IPS-15b (cell line): ENCODE measurements at regions not wholly inside any gene's neighbourhood (a gene's known extent, or its start where the extent isn't known, plus 50 kb on each side); places are given as distances from the start of the nearest gene placed in this dataset.

Source experiments
- H3K27me3 ChIP-seq: one replicate; pipeline ENCODE4 v1.6.1; 2013; ENCODE audit warnings: low read length; ENCODE audit not compliant: control insufficient read depth, insufficient read depth
- H3K36me3 ChIP-seq: one replicate; pipeline ENCODE4 v1.6.1; 2013; ENCODE audit warnings: low read length; ENCODE audit not compliant: control insufficient read depth, insufficient read depth
- H3K4me1 ChIP-seq: one replicate; pipeline ENCODE4 v1.6.1; 2013; ENCODE audit warnings: mild to moderate bottlenecking, low read length; ENCODE audit not compliant: control insufficient read depth, insufficient read depth
- H3K4me3 ChIP-seq: one replicate; pipeline ENCODE4 v1.5.1; 2013; ENCODE audit warnings: low read depth, low read length
- H3K9ac ChIP-seq: one replicate; pipeline ENCODE4 v1.6.1; 2013; ENCODE audit warnings: low read depth, mild to moderate bottlenecking, low read length
- H3K9me3 ChIP-seq: one replicate; pipeline ENCODE4 v1.6.1; 2013; ENCODE audit warnings: mild to moderate bottlenecking, low read length; ENCODE audit not compliant: control insufficient read depth, insufficient read depth

GRCh38 chr11:92388380-92388779, 163.8 kb downstream of the FAT3 start:
- Histone ChIP-seq H3K4me1 (no peaks in the 10 kb centered on the region), H3K4me3 (no peak overlapping the region), H3K9ac (no peak overlapping the region), H3K9me3 (no peaks in the 10 kb centered on the region), H3K36me3 (no peaks in the 10 kb centered on the region), H3K27me3 (no peaks in the 10 kb centered on the region)

DNA sequence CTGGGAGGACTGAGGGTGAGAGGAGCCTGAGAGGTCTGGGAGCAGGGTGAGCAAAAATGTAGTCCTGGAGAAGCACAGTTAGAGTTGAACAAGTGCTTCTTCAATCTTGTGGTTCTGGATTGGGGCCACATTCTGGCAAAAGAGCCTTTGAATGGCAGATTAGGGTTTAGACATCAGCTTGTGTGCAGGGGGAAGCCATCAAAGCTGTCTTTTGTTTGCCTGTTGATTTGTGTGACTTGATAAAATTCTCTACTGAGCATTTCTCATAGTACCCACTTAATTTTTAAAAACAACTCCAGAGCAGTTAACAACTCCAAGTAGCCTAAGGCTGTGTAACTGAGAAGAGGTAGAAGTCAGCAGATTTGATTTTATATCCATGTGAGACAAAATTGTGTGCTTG, 166.2 kb downstream of the FAT3 start:
- no peak overlapping the region for H3K4me3 ChIP-seq
- no peaks in the 10 kb centered on the region for H3K9me3 ChIP-seq
- H3K27me3 ChIP-seq: no peaks in the 10 kb centered on the region
- H3K4me1 ChIP-seq: no peaks in the 10 kb centered on the region
- H3K36me3 ChIP-seq: no peaks in the 10 kb centered on the region
- H3K9ac ChIP-seq: no peak overlapping the region

GRCh38 chr11:92391364-92391763, 166.7 kb downstream of the FAT3 start:
- Histone ChIP-seq H3K9me3 (no peaks in the 10 kb centered on the region), H3K36me3 (no peaks in the 10 kb centered on the region), H3K4me3 (no peak overlapping the region), H3K4me1 (no peaks in the 10 kb centered on the region), H3K9ac (no peak overlapping the region), H3K27me3 (no peaks in the 10 kb centered on the region)

DNA sequence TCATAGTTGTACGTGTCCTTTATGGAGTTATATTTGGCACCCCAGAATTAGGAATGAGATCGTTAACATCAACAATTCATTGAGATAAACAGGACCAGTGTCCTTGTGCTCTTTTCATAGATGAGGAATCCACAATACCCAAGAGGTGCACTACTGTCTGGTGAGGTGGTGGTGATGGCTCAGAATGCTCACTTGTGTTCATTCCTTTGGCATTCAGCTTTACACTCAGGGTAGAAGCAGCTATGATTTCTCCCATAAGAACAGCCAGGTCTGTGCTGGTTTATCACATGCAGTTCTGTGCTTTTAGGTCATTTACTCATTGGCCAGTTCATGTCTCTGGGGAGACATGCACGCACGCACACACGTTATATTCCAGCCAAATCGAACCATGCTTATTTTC, 167.2 kb downstream of the FAT3 start:
- H3K9ac ChIP-seq: no peak overlapping the region

DNA sequence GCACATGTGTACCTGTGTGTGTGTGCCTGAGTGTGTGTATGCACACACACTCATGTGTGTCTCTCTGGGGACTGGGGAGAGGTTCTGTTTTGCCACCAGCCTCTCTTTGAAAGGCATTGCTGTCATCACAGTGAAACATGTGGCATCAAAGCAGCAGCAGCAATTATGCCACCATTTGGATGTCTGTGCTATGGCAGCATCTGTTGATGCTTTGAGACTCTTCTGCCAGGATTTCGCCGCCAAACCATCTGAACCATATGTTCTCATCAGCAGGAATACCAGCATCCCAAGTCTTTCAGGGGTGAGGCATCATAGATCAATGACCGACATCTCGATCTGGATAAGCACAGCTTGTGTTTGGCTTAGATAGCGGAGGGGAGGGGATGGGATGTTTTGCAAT, 168.6 kb downstream of the FAT3 start:
- Histone ChIP-seq H3K9me3 (no peaks in the 10 kb centered on the region), H3K27me3 (no peaks in the 10 kb centered on the region), H3K4me1 (peaks cover 3% of the 10 kb centered on the region), H3K36me3 (no peaks in the 10 kb centered on the region), H3K9ac (no peak overlapping the region), H3K4me3 (no peak overlapping the region)

More for the DNA sequence above, 167.2 kb downstream of the FAT3 start:
- Histone ChIP-seq H3K4me3 (no peak overlapping the region), H3K36me3 (no peaks in the 10 kb centered on the region), H3K9me3 (no peaks in the 10 kb centered on the region), H3K27me3 (no peaks in the 10 kb centered on the region), H3K4me1 (no peaks in the 10 kb centered on the region)

DNA sequence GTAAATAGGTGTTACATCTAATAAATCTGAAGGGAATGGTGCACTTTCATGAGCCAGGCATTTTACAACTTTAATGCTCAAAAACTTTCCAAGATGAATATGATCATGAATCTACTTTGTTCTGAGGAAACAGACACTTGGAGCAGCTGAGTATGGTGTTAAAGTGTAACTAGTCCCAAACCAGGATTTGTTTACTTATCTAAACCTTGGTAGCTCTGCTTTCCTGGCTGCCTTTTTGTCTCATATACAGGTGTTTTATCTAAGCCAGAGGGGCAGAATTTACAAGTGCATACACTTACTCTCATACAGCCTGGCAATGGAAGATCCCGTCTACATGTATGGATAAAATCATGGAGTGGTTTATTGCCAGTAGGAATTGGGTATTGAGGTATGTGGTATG, 171.5 kb downstream of the FAT3 start:
- Histone ChIP-seq H3K4me3 (no peak overlapping the region), H3K9me3 (no peaks in the 10 kb centered on the region), H3K36me3 (no peaks in the 10 kb centered on the region)

DNA sequence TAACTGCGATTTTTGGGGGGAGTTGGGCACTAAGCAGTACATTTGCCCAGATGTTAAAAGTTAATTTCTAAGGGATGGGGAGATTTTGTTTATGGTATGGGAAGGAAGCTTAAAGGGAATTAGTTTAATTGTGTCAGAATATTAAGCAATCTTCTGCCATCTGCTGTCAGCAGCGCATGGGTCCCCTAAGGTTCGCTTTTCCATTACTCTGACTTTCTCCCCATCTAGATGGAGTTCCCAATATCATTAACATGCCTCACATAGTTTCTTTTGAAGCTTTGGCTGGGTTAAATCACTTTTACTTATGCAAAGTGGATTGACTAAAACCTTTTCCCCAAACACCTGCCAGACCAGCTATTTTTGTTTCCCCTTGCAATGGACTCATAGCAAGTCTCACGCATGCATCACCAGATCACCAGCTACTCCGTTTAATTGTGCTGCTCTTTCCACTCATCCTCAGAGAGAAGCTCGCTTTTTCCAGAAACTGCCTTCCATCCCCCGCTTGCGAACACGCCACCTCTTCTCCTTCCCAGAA, 172.7 kb downstream of the FAT3 start:
- Histone ChIP-seq H3K4me1 (peaks cover 7% of the 10 kb centered on the region), H3K9me3 (no peaks in the 10 kb centered on the region), H3K9ac (no peak overlapping the region), H3K4me3 (no peak overlapping the region), H3K36me3 (no peaks in the 10 kb centered on the region), H3K27me3 (no peaks in the 10 kb centered on the region)

More for the DNA sequence above, 171.5 kb downstream of the FAT3 start:
- Histone ChIP-seq H3K9ac (no peak overlapping the region), H3K27me3 (no peaks in the 10 kb centered on the region), H3K4me1 (peaks cover 5% of the 10 kb centered on the region)

DNA sequence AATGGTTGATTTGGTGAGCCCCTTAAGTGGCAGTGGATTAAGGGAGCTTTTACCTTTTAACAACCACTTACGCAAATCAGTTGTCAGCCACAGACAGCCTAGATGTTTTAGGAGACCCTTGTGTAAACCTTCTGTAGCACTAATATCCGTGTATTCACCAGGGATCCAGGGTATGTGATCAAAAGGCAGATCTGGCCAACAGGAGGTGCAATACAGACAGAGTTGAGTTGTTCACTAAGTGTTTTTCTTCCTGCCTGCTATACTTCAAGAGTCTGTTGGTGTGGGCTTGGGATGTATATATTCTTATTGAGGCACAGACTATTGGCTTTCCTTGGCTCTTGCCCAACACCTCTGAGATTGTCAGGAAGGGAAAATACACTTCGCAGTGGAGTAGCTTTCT, 175.1 kb downstream of the FAT3 start:
- no peaks in the 10 kb centered on the region for H3K36me3 ChIP-seq
- H3K9ac ChIP-seq: no peak overlapping the region
- H3K4me3 ChIP-seq: no peak overlapping the region
- H3K27me3 ChIP-seq: no peaks in the 10 kb centered on the region
- no peaks in the 10 kb centered on the region for H3K9me3 ChIP-seq
- peaks cover 7% of the 10 kb centered on the region for H3K4me1 ChIP-seq

DNA sequence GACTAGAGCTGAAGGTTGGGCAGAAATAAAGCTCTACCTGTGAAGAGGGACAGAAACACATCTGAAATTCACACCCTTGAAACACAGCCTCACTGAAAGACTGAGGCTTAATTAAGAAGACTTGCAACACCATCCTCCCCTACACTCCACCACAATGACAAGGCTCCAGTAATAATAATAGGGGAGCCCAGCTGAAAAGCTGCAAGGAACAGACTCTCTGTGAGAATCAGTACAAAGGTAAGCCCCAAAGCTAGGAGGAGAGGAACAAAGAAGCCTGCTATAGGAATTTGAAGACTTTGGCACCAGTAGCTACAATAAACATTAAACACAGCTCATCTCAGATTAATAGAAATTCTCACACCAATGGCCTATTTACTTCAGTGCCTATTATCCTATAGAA, 176.9 kb downstream of the FAT3 start:
- Histone ChIP-seq H3K4me1 (peaks cover 9% of the 10 kb centered on the region), H3K36me3 (no peaks in the 10 kb centered on the region), H3K27me3 (no peaks in the 10 kb centered on the region), H3K9ac (no peak overlapping the region), H3K9me3 (no peaks in the 10 kb centered on the region), H3K4me3 (no peak overlapping the region)

- Histone ChIP-seq H3K36me3 (no peaks in the 10 kb centered on the region), H3K4me1 (peaks cover 23% of the 10 kb centered on the region), H3K9me3 (no peaks in the 10 kb centered on the region), H3K4me3 (no peak overlapping the region), H3K27me3 (no peaks in the 10 kb centered on the region), H3K9ac (no peak overlapping the region)
Measured at GRCh38 chr11:92406472-92406871, 181.9 kb downstream of the FAT3 start.

GRCh38 chr11:92409355-92409754, 184.7 kb downstream of the FAT3 start:
- no peaks in the 10 kb centered on the region for H3K27me3 ChIP-seq
- H3K9me3 ChIP-seq: no peaks in the 10 kb centered on the region
- H3K4me1 ChIP-seq: peaks cover 23% of the 10 kb centered on the region
- H3K9ac ChIP-seq: no peak overlapping the region
- no peaks in the 10 kb centered on the region for H3K36me3 ChIP-seq
- H3K4me3 ChIP-seq: no peak overlapping the region

GRCh38 chr11:92409956-92410355, 185.3 kb downstream of the FAT3 start:
- Histone ChIP-seq H3K36me3 (no peaks in the 10 kb centered on the region), H3K27me3 (no peaks in the 10 kb centered on the region), H3K4me3 (no peak overlapping the region), H3K9me3 (no peaks in the 10 kb centered on the region), H3K4me1 (peaks cover 23% of the 10 kb centered on the region), H3K9ac (no peak overlapping the region)
